OCI-LY1 (cell line): ENCODE measurements at regions not wholly inside any gene's neighbourhood (a gene's known extent, or its start where the extent isn't known, plus 50 kb on each side); places are given as distances from the start of the nearest gene placed in this dataset.

Experiments used
- H2AFZ ChIP-seq: fragments of 200-600 bp; sonication (generic), shearing (Covaris generic); 2 replicates; pipeline ENCODE4 v1.6.0; 2014; ENCODE audit warnings: antibody characterized with exemption, mild to moderate bottlenecking, low read length
- H3F3A ChIP-seq: fragments of 200-600 bp; sonication (generic), shearing (Covaris generic); 2 replicates; pipeline ENCODE4 v1.6.0; 2014; ENCODE audit warnings: mild to moderate bottlenecking, antibody characterized with exemption, low read length, moderate library complexity; ENCODE audit not compliant: insufficient read depth
- H3K27ac ChIP-seq: fragments of 200-600 bp; sonication (generic); 2 replicates; pipeline ENCODE4 v1.5.1; 2014; ENCODE audit warnings: low read length, mixed run types, mild to moderate bottlenecking, low read depth; ENCODE audit not compliant: poor library complexity, severe bottlenecking
- H3K27me3 ChIP-seq: fragments of 200-600 bp; sonication (generic); 2 replicates; pipeline ENCODE4 v1.6.0; 2014; ENCODE audit warnings: antibody characterized with exemption, mild to moderate bottlenecking, low read length, moderate library complexity; ENCODE audit not compliant: insufficient read depth
- H3K36me3 ChIP-seq: fragments of 200-600 bp; sonication (generic); 2 replicates; pipeline ENCODE4 v1.6.1; 2014; ENCODE audit warnings: mild to moderate bottlenecking, antibody characterized with exemption, low read length, moderate library complexity, mixed read lengths; ENCODE audit not compliant: insufficient read depth
- H3K4me1 ChIP-seq: fragments of 200-600 bp; sonication (generic); 2 replicates; pipeline ENCODE4 v1.5.1; 2014; ENCODE audit warnings: mild to moderate bottlenecking, low read length, moderate library complexity; ENCODE audit not compliant: insufficient read depth, severe bottlenecking
- H3K4me2 ChIP-seq: fragments of 200-600 bp; sonication (generic), shearing (Covaris generic); 2 replicates; pipeline ENCODE4 v1.6.1; 2014; ENCODE audit warnings: low read length
- H3K4me3 ChIP-seq: fragments of 200-600 bp; sonication (generic); 2 replicates; pipeline ENCODE4 v1.5.1; 2014; ENCODE audit warnings: low read length, low read depth, mild to moderate bottlenecking, mixed read lengths; ENCODE audit not compliant: poor library complexity, severe bottlenecking
- H3K79me2 ChIP-seq: fragments of 200-600 bp; shearing (Covaris generic); 2 replicates; pipeline ENCODE4 v1.6.1; 2016; ENCODE audit warnings: mixed run types, low read length, mixed read lengths; ENCODE audit not compliant: insufficient read depth
- H3K9ac ChIP-seq: fragments of 200-600 bp; sonication (generic), shearing (Covaris generic); 2 replicates; pipeline ENCODE4 v1.6.1; 2014; ENCODE audit warnings: mild to moderate bottlenecking, low read length, mixed read lengths
- H3K9me2 ChIP-seq: fragments of 200-600 bp; sonication (generic), shearing (Covaris generic); 2 replicates; pipeline ENCODE4 v1.6.1; 2014; ENCODE audit warnings: low read depth, mild to moderate bottlenecking, low read length, mixed read lengths
- H3K9me3 ChIP-seq: fragments of 200-600 bp; shearing (Covaris generic); 2 replicates; pipeline ENCODE4 v1.6.1; 2014; ENCODE audit warnings: low read length, mixed read lengths
- H4K20me1 ChIP-seq: fragments of 200-600 bp; sonication (generic), shearing (Covaris generic); 2 replicates; pipeline ENCODE4 v1.6.0; 2016; ENCODE audit warnings: mild to moderate bottlenecking, low read length; ENCODE audit not compliant: insufficient read depth
- EZH2 ChIP-seq: fragments of 200-600 bp; sonication (generic), shearing (Covaris generic); IDR thresholded peaks from 2 replicates; pipeline ENCODE4 v1.8.0; 2017; ENCODE audit warnings: borderline replicate concordance, mixed run types, mild to moderate bottlenecking, antibody characterized with exemption, low read length, moderate library complexity, mixed read lengths
- TF ChIP-seq, protein P1 (sequence below): fragments of 200-600 bp; sonication (generic), shearing (Covaris generic); IDR thresholded peaks from 2 replicates; pipeline ENCODE4 v1.5.1; 2017; ENCODE audit warnings: mild to moderate bottlenecking, antibody characterized with exemption, low read length, moderate library complexity, mixed read lengths

DNA sequence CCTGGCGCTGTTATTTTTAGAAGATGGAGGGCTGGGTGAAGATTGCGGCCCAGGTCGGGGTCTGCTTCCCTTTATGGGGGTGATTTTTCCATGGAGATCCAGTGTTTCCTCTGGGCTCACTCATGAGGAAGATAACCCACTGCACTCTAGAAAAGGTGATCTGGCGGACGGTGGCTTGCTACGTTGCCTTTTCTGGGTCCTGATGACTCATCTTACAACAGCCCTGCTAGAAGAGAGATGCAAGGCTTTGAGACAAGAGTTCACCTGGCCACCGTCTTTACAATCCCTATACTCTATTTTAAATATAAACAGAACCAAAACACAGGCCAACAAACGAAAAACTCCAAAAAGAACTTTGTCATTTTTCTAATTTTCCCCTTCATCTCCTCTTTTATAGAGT is 182.1 kb upstream of the EXOC2 start:
- Histone ChIP-seq H3K4me3 (no peak overlapping the region), H3K4me2 (no peak overlapping the region), H3K36me3 (no peaks in the 10 kb centered on the region), H3K27me3 (no peaks in the 10 kb centered on the region), H2AFZ (no peak overlapping the region), H3K4me1 (no peaks in the 10 kb centered on the region), H3F3A (no peaks in the 10 kb centered on the region), H3K9me2 (no peaks in the 10 kb centered on the region), H4K20me1 (no peaks in the 10 kb centered on the region), H3K9ac (no peak overlapping the region), H3K9me3 (no peaks in the 10 kb centered on the region), H3K79me2 (no peaks in the 10 kb centered on the region), H3K27ac (no peak overlapping the region)
- TF ChIP-seq, protein P1, sequence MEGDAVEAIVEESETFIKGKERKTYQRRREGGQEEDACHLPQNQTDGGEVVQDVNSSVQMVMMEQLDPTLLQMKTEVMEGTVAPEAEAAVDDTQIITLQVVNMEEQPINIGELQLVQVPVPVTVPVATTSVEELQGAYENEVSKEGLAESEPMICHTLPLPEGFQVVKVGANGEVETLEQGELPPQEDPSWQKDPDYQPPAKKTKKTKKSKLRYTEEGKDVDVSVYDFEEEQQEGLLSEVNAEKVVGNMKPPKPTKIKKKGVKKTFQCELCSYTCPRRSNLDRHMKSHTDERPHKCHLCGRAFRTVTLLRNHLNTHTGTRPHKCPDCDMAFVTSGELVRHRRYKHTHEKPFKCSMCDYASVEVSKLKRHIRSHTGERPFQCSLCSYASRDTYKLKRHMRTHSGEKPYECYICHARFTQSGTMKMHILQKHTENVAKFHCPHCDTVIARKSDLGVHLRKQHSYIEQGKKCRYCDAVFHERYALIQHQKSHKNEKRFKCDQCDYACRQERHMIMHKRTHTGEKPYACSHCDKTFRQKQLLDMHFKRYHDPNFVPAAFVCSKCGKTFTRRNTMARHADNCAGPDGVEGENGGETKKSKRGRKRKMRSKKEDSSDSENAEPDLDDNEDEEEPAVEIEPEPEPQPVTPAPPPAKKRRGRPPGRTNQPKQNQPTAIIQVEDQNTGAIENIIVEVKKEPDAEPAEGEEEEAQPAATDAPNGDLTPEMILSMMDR, result no peak
- TF ChIP-seq EZH2, result no peak

DNA sequence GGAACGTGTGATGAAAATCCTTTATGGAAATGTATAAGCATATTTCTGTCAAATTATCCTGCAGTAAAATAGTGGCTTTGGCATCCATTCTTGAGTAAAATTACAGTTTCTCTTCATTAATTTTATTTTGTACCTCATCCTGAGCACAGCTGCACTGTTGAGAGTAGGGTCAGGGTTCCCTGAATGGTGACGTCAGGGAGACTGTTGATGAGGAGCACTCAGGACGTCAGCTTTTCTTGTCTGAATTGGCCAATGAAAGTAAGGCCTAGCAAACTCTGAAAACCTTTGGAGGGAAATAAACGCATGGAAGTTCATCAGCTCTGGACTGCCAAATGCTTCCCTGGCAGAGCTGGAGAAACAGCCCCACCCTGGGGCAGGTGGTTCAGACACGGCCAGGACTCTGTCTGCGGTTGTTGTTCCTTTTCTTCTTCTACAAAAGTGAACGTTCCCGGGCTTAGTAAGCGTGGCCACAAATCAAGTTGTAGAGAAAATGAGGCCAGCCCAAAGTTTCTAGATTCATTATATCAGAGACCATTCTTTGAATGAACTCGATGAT is 179.7 kb upstream of the EXOC2 start:
- Histone ChIP-seq H3F3A (no peaks in the 10 kb centered on the region), H3K9me2 (no peaks in the 10 kb centered on the region), H2AFZ (no peak overlapping the region), H3K27me3 (no peaks in the 10 kb centered on the region), H3K9ac (no peak overlapping the region), H3K4me3 (no peak overlapping the region), H4K20me1 (no peaks in the 10 kb centered on the region), H3K4me2 (no peak overlapping the region), H3K4me1 (no peaks in the 10 kb centered on the region), H3K9me3 (no peaks in the 10 kb centered on the region), H3K27ac (no peak overlapping the region), H3K79me2 (no peaks in the 10 kb centered on the region), H3K36me3 (no peaks in the 10 kb centered on the region)
- TF ChIP-seq, protein P1, result no peak
- no peak for TF ChIP-seq EZH2

DNA sequence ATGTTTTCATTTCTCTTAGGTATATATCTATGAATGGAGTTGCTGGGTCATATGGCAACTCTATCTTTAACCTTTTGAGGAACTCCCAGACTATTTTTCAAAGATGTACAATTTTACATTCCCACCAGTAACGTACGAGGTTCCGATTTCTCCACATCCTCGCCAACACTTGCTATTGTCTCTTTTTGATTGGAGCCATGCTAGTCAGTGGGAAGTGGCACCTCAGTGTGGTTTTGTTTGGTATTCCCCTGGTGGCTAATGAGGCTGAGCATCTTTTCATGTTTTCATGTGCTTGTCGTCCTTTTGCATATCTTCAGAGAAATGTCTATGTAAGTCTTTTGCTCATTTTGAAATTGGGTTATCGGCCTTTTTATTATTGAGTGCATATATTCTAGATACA is 178.6 kb upstream of the EXOC2 start:
- no peaks in the 10 kb centered on the region for H3K27me3 ChIP-seq
- H3K36me3 ChIP-seq, result no peaks in the 10 kb centered on the region
- no peak overlapping the region for H3K9ac ChIP-seq
- H2AFZ ChIP-seq, result no peak overlapping the region
- H3K4me2 ChIP-seq, result no peak overlapping the region
- H3K4me3 ChIP-seq, result no peak overlapping the region
- H3K27ac ChIP-seq, result no peak overlapping the region
- TF ChIP-seq, protein P1, result no peak
- no peak for TF ChIP-seq EZH2
- no peaks in the 10 kb centered on the region for H3K9me3 ChIP-seq
- no peaks in the 10 kb centered on the region for H3F3A ChIP-seq
- H3K4me1 ChIP-seq, result no peaks in the 10 kb centered on the region
- no peaks in the 10 kb centered on the region for H3K79me2 ChIP-seq
- no peaks in the 10 kb centered on the region for H4K20me1 ChIP-seq
- H3K9me2 ChIP-seq, result no peaks in the 10 kb centered on the region
